H4 (cell line): ENCODE measurements at regions not wholly inside any gene's neighbourhood (a gene's known extent, or its start where the extent isn't known, plus 50 kb on each side); places are given as distances from the start of the nearest gene placed in this dataset.
"Not testable (repeated sequence)": the region's sequence is repeated elsewhere in the genome, so short reads cannot be mapped to it uniquely, and the experiment has no call there.

ENCODE experiments used
- DNase-seq: peaks from one replicate; pipeline ENCODE4 v3.0.0-alpha.2; 2015; ENCODE audit warnings: low spot score

DNA sequence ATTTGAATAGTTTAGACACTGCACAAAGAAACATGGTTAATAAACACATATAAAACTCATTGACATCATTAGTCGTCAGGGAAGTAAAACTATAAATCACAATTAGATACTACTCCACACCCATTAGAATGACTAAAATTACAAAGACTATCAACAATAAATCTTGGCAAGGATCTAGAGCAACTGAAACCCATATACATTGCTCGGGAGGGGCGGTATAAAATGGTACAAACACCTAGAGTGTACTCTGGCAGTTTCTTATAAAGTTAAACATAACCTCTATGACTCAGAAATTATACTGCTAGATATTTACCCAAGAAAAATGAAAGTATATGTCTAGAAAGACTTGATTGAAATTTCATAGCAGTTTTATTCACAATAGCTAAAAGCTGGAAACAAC lies 434.2 kb downstream of the RWDD3 start:
- no peak for DNase-seq

DNA sequence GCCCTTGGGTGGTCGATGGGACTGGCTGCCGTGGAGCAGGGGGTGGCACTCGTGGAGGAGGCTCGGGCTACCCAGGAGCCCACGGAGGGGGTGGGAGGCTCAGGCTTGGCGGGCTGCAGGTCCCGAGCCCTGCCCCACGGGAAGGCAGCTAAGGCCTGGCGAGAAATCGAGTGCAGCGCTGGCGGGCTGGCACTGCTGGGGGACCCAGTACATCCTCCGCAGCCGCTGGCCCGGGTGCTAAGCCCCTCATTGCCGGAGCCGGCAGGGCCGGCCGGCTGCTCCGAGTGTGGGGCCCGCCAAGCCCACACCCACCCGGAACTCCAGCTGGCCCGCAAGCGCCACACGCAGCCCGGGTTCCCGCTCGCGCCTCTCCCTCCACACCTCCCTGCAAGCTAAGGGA lies 435.6 kb downstream of the RWDD3 start:
- not testable (repeated sequence) for DNase-seq

- DNase-seq: no peak
These were observed 437.1 kb downstream of the RWDD3 start for GRCh38 chr1:95671098-95671497.

- DNase-seq: no peak
These were observed 445.3 kb downstream of the RWDD3 start for GRCh38 chr1:95679262-95679661.

DNA sequence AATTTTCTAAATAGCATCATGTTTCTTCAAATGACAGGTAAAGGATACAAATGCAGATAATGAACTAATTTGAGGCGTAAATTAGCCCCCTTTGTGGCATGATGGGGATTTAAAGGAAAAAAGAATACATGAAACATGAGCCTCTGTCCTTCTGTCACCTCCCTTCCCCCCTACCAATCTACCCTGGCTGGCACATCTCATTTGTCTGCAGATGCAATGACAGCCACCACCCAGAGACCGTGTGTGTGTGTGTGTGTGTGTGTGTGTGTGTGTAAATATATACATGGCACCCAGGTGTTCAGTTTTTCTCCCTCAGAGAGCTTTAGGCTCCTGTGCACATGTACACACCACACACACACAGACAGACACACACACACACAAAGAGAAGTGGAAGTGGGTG lies 451.1 kb downstream of the RWDD3 start:
- DNase-seq: no peak

- no peak for DNase-seq
These were observed 452.2 kb downstream of the RWDD3 start for GRCh38 chr1:95686217-95686616.

DNA sequence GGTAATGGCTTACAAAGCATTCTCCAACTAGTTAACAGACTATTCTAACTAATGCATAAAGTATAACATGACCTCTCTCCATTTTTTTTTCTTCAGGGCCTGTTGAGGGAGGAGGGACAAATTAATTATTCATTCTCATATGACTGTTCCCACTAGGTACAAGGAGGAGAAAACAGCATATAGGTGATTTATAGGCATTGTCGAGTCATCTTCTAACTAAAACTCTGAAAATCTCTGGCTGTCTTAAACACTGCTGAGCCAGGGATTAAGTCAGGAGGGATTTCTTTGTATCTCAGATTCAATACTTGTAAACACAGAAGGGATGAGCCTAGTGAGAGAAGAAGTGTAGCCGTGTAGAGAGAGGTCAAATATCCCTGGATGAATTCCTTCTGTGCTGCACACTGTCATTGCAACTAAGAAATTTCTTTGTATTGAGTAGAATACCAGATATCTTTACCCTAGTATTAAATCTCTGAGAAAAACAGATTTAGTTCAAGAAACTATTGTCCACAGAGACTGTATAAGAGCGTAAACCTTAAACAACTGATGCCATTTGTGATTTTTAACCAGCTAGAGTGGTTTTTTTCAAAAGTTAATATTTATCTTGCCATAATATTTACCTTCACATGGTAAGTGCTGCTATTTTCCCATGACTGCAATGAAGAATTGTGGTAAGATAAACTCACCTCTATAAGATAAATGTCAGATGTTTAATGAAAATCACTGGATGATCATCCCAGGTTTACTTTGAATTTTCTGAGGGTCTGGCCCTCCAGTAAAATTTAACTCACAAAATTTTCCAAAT lies 465.3 kb downstream of the RWDD3 start:
- no peak for DNase-seq

DNA sequence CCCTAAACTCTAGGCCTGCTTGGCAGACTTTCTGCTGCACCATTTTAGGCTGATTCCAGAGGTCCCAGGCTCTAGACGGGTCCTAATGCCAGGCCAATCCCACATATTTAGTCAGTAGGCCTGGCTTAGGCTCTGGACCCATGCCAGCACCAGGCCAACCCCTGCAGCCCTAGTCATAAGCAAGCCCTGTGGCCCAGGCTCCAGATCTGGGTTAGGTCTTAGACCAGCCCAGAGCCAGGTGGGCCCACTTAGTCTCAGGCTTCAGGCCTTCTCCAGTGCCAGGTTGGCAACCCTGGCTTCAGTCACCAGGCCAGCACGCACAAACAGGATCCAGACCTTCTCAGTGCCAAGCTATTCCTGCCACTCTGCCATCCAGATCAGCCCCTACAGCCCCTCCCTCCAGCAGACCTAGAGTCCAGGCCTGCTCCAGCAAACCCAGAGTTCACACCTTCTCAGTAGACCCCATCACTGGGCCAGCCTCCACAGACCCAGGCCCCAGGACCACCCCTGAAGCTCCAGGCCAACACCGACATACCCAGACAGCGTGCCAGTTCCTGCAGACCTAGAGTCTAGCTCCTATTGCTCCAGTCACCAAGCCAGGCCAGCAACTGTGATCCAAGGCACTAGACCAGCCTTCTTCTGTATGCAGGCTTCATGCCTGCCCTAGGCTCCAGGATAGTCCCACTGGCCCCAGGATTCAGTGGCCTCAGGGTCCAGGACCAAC lies 467.6 kb downstream of the RWDD3 start:
- DNase-seq: no peak

- no peak for DNase-seq
These were observed 469.0 kb downstream of the RWDD3 start for GRCh38 chr1:95703046-95703445.

DNA sequence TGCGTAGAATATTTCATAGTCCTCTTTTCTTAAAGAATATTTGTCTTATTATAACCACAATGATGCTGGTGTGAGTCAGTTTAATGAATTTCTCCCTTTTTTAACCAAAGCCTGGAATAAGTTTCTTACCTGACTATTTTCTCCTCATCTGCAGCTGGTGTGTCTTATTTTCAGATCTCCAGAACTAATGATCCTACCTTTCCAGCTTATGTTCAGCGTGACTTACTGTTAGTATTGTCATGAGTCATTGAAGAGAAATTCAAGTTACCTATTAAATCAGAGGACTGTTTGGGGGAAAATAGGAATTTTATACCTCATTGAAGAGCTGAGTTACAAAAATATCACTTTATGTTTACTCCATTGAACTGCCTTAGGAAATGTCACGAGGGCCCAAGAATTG lies 482.1 kb downstream of the RWDD3 start:
- no peak for DNase-seq

DNA sequence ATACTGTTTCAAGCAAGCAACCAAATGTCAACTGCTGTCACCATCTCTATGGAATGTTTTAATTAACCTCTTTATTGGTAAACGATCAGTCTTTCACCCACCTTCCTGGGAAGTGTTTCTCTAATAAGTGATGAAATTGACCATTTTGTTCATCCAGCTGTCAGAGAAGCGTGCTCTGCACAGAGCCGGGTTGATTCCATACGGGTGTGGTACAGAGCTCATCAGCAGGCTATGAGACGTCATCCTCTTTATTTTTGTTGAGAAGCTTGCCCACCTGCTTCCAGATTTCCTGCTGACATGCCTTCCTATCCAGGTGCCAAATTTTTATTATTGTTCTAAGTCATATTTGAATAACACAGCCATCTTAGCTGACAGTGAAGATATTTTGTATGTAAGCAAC lies 482.5 kb downstream of the RWDD3 start:
- DNase-seq: no peak

DNA sequence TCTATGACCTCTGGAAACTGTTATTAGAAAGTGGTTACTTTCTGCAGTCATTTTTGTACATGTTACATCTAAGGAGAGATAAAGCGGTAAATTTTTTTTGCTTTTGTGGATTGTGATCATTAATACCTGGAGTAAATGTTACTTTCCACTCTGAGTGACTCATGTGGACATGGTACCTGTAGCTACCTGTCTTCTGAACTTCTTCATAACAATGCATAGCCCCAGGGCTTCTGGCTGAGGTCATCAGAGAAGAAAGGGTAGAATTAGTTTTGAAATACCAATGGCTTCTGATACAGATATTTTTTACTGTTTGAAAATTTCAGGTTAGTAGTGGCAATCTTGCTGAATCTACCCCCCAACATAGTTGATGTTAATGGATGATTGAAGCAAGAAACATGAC lies 489.3 kb downstream of the RWDD3 start:
- DNase-seq: no peak

DNA sequence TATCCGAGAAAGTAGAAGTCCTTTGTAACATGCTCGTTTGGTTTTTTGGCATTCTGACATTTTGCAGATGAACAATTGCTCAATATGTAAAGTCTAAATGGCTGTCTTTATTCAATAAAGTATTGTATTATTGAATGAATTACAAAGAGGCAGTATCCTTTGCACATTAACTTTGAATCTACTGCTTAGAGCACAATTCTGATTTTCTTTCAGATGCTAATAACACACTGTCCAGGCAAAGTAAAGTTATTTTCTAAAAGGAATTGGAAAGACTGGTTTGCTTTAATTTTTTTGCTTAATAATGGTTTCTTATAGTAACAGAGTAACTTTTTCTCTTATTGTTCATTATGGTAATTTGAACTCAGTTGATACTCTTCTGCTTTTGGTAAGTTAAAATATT lies 494.8 kb downstream of the RWDD3 start:
- DNase-seq: no peak

- peak; percentile 2 for DNase-seq
These were observed 497.0 kb downstream of the RWDD3 start for GRCh38 chr1:95730986-95731385.

- DNase-seq: no peak
These were observed 497.5 kb downstream of the RWDD3 start for GRCh38 chr1:95731466-95731865.

- no peak for DNase-seq
These were observed 499.0 kb downstream of the RWDD3 start for GRCh38 chr1:95733031-95733430.

DNA sequence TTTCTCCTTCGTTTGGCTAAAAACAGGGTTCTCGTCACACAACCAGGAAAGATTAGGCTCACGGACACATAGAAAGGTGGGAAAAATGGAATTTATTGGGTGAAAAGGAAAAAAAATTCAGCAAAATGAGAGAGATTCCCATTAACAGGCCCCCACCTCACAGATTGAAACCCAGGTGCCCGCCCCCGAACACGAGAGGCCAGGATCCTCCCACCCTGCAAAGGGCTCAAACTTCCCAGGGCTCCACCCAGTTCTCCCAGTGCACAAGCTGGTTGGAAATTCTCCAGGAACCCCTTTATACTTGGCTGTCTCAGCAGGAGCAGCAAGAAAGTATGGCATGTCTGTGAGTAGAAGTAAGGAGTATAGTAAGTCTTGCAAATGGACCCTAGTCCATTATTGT lies 499.7 kb downstream of the RWDD3 start:
- no peak for DNase-seq

DNA sequence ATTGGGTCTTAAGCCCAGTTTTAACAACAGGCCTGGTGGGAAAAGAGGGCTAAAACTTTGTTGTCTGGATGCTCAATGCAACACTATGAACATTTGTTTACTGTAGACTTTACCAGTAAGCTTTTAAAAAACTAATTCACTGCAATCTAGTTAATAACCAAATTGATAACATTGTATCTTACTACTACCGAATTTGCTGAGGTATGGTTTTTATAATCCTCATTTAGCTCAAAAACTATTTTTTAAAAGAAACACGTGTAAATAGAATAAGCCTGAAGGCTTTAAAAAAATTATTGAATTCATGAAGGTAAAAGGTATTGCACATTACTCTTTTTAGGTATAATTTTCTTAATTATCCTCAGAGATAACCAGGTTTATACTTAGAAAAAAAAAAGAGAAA lies 500.6 kb downstream of the RWDD3 start:
- no peak for DNase-seq

GRCh38 chr1:95742591-95743089 lies 508.6 kb downstream of the RWDD3 start:
- peak; percentile 82 for DNase-seq

- no peak for DNase-seq
These were observed 510.7 kb downstream of the RWDD3 start for GRCh38 chr1:95744731-95745130.

- DNase-seq: no peak
These were observed 518.7 kb downstream of the RWDD3 start for GRCh38 chr1:95752515-95753381.

DNA sequence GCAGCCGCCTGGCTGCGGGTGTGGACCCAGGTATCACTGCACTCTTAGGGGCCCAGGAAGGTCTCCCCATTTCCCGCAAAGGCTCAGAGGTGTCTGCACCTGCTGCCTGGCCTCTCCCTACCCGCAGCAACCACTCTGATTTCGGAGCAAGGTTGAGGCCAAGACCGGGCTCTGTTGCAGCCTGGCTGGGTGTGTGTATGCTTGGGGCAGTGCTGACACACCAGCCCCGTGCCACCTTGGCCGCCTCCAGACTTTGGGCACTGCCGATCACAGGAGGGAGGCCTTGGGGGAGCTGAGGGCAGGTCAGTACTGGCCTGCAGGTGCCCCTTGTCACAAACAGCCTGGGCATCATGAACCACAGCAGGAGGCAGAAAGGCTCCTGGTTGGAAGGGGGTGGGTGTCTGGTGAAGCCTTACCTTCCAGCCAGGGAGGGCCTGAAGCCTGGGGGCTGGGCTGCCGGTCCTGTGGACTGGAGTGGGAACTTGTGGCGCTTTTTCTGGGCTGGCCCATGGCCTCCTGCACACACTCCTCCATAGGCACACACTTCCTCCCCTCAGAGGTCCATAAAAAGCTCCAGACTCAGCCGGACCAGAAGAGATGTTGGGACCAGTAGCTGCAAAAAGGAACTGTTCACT lies 519.5 kb downstream of the RWDD3 start:
- DNase-seq: no peak
